Naive thymus-derived CD8-positive, alpha-beta T cell (primary cell): ENCODE measurements at regions not wholly inside any gene's neighbourhood (a gene's known extent, or its start where the extent isn't known, plus 50 kb on each side); places are given as distances from the start of the nearest gene placed in this dataset.
"Not testable (repeated sequence)": the region's sequence is repeated elsewhere in the genome, so short reads cannot be mapped to it uniquely, and the experiment has no call there.

ENCODE experiments used
- ATAC-seq, 2 donors: fragments of 150-1000 bp; cut with Tn5 transposase in 1 of 2; sonication (Bioruptor Pico), chemical (Tn5 transposase) in 1 of 2; 1 replicate in 1 of 2; 2 replicates in 1 of 2; pipeline ENCODE4 v1.10.0; 2021; ENCODE audit warnings: mild to moderate bottlenecking in 2 of 2, moderate library complexity in 2 of 2
- POLR2A ChIA-PET: fragments of 350-600 bp; sonication (Branson Sonifier 250); formaldehyde crosslinking; loops from one replicate; lab custom pipeline; 2021; ENCODE audit warnings: antibody characterized with exemption; lab: Charles Lee
- DNase-seq, 10 donors: peaks; one replicate each; pipeline versions ENCODE4 v3.0.0 to v3.0.0-alpha.2; 2020 to 2022
- H3K27ac Mint-ChIP-seq, 10 donors: one replicate each; pipeline ENCODE4 v1.8.0; 2020 to 2022; ENCODE audit warnings: mild to moderate bottlenecking in 10 of 10, mixed read lengths in 10 of 10, moderate library complexity in 4 of 10, inconsistent platforms in 1 of 10
- H3K27me3 Mint-ChIP-seq, 5 donors: one replicate each; pipeline ENCODE4 v1.8.0; 2021 to 2022; ENCODE audit warnings: mixed read lengths in 5 of 5
- H3K36me3 Mint-ChIP-seq, 3 donors: one replicate each; pipeline ENCODE4 v1.8.0; 2020 to 2022; ENCODE audit warnings: mixed read lengths in 3 of 3, mild to moderate bottlenecking in 2 of 3, inconsistent platforms in 1 of 3
- H3K4me1 Mint-ChIP-seq, 4 donors: one replicate each; pipeline ENCODE4 v1.8.0; 2021 to 2022; ENCODE audit warnings: mixed read lengths in 4 of 4
- H3K4me3 Mint-ChIP-seq, 10 donors: one replicate each; pipeline ENCODE4 v1.8.0; 2020 to 2022; ENCODE audit warnings: mild to moderate bottlenecking in 10 of 10, mixed read lengths in 10 of 10, moderate library complexity in 6 of 10, inconsistent platforms in 1 of 10
- H3K9me3 Mint-ChIP-seq, 9 donors: one replicate each; pipeline ENCODE4 v1.8.0; 2020 to 2022; ENCODE audit warnings: mixed read lengths in 9 of 9, mild to moderate bottlenecking in 3 of 9, inconsistent platforms in 1 of 9, moderate library complexity in 1 of 9

- H3K27ac Mint-ChIP-seq, DNase-seq, POLR2A ChIA-PET, H3K4me3 Mint-ChIP-seq, H3K27me3 Mint-ChIP-seq, H3K4me1 Mint-ChIP-seq, ATAC-seq: not testable (repeated sequence)
- Mint-ChIP-seq H3K36me3 (peaks cover 6 to 32% (median 9%) of the 10 kb centered on the region in 3 donors), H3K9me3 (peaks cover 0 to 15% (median 5%) of the 10 kb centered on the region in 9 donors)
Observed at GRCh38 chr21:28677096-28677495, 315.6 kb downstream of the LTN1 start.

- POLR2A ChIA-PET, result no interaction called here
- H3K4me1 Mint-ChIP-seq, result no peaks in the 10 kb centered on the region
- H3K36me3 Mint-ChIP-seq, result peaks cover 12 to 39% (median 16%) of the 10 kb centered on the region in 3 donors
- peaks cover 0 to 17% (median 6%) of the 10 kb centered on the region in 9 donors for H3K9me3 Mint-ChIP-seq
- H3K27me3 Mint-ChIP-seq, result no peaks in the 10 kb centered on the region
- ATAC-seq (no peak), DNase-seq (no peak)
- no peak overlapping the region for H3K4me3 Mint-ChIP-seq
- H3K27ac Mint-ChIP-seq, result no peak overlapping the region
Observed at GRCh38 chr21:28675331-28676041, 317.2 kb downstream of the LTN1 start.

GRCh38 chr21:28674763-28675162, 317.9 kb downstream of the LTN1 start:
- H3K27me3 Mint-ChIP-seq, result no peaks in the 10 kb centered on the region
- H3K9me3 Mint-ChIP-seq, result peaks cover 0 to 14% (median 7%) of the 10 kb centered on the region in 9 donors
- POLR2A ChIA-PET, result no interaction called here
- H3K27ac Mint-ChIP-seq, result no peak overlapping the region
- H3K4me3 Mint-ChIP-seq, result no peak overlapping the region
- H3K36me3 Mint-ChIP-seq, result peaks cover 15 to 39% (median 16%) of the 10 kb centered on the region in 3 donors
- no peaks in the 10 kb centered on the region for H3K4me1 Mint-ChIP-seq
- no peak for DNase-seq
- no peak for ATAC-seq

GRCh38 chr21:28671549-28672195, 321.0 kb downstream of the LTN1 start:
- Mint-ChIP-seq H3K36me3 (peaks cover 14 to 43% (median 27%) of the 10 kb centered on the region in 3 donors), H3K4me3 (no peak overlapping the region), H3K27me3 (no peaks in the 10 kb centered on the region), H3K27ac (no peak overlapping the region), H3K4me1 (peaks cover 0 to 5% (median 4%) of the 10 kb centered on the region in 4 donors), H3K9me3 (peaks cover 0 to 11% (median 0%) of the 10 kb centered on the region in 9 donors)
- ATAC-seq (no peak), DNase-seq (no peak)
- POLR2A ChIA-PET, result no interaction called here

- DNase-seq, result no peak
- Mint-ChIP-seq H3K4me1 (peaks cover 0 to 5% (median 4%) of the 10 kb centered on the region in 4 donors), H3K36me3 (peaks cover 12 to 34% (median 22%) of the 10 kb centered on the region in 3 donors), H3K4me3 (no peak overlapping the region), H3K27ac (no peak overlapping the region), H3K9me3 (peaks cover 0 to 10% (median 0%) of the 10 kb centered on the region in 9 donors), H3K27me3 (no peaks in the 10 kb centered on the region)
- POLR2A ChIA-PET, result no interaction called here
- no peak for ATAC-seq
Observed at GRCh38 chr21:28669971-28670653, 322.6 kb downstream of the LTN1 start.

GRCh38 chr21:28669321-28669720, 323.4 kb downstream of the LTN1 start:
- Mint-ChIP-seq H3K27me3 (no peaks in the 10 kb centered on the region), H3K9me3 (peaks cover 0 to 10% (median 0%) of the 10 kb centered on the region in 9 donors), H3K4me3 (no peak overlapping the region), H3K27ac (no peak overlapping the region), H3K4me1 (peaks cover 0 to 5% (median 4%) of the 10 kb centered on the region in 4 donors), H3K36me3 (peaks cover 11 to 30% (median 21%) of the 10 kb centered on the region in 3 donors)
- no peak for DNase-seq
- no peak for ATAC-seq
- POLR2A ChIA-PET, result no interaction called here

- DNase-seq (no peak), ATAC-seq (no peak)
- Mint-ChIP-seq H3K27ac (no peak overlapping the region), H3K4me3 (no peak overlapping the region), H3K4me1 (peaks cover 0 to 3% (median 0%) of the 10 kb centered on the region in 4 donors), H3K36me3 (peaks cover 0 to 11% (median 5%) of the 10 kb centered on the region in 3 donors), H3K27me3 (no peaks in the 10 kb centered on the region), H3K9me3 (peaks cover 0 to 4% (median 0%) of the 10 kb centered on the region in 9 donors)
- POLR2A ChIA-PET, result no interaction called here
Observed at GRCh38 chr21:28663754-28664153, 328.9 kb downstream of the LTN1 start.

GRCh38 chr21:28663111-28663693, 329.5 kb downstream of the LTN1 start:
- H3K4me3 Mint-ChIP-seq, result no peak overlapping the region
- POLR2A ChIA-PET, result no interaction called here
- H3K27me3 Mint-ChIP-seq, result no peaks in the 10 kb centered on the region
- peaks cover 0 to 4% (median 0%) of the 10 kb centered on the region in 9 donors for H3K9me3 Mint-ChIP-seq
- DNase-seq (no peak), ATAC-seq (no peak)
- H3K4me1 Mint-ChIP-seq, result no peaks in the 10 kb centered on the region
- peaks cover 0 to 10% (median 0%) of the 10 kb centered on the region in 3 donors for H3K36me3 Mint-ChIP-seq
- no peak overlapping the region for H3K27ac Mint-ChIP-seq

- DNase-seq (no peak), ATAC-seq (no peak)
- Mint-ChIP-seq H3K4me1 (peaks cover 2 to 7% (median 5%) of the 10 kb centered on the region in 4 donors), H3K27ac (no peak overlapping the region), H3K4me3 (no peak overlapping the region), H3K36me3 (peaks cover 0 to 6% (median 0%) of the 10 kb centered on the region in 3 donors), H3K27me3 (no peaks in the 10 kb centered on the region), H3K9me3 (peaks cover 0 to 3% (median 0%) of the 10 kb centered on the region in 9 donors)
- POLR2A ChIA-PET, result no interaction called here
Observed at GRCh38 chr21:28657566-28657965, 335.1 kb downstream of the LTN1 start.

GRCh38 chr21:28655471-28655870, 337.2 kb downstream of the LTN1 start:
- DNase-seq (no peak), ATAC-seq (no peak)
- Mint-ChIP-seq H3K4me1 (peaks cover 2 to 7% (median 5%) of the 10 kb centered on the region in 4 donors), H3K27me3 (no peaks in the 10 kb centered on the region), H3K27ac (no peak overlapping the region), H3K36me3 (peaks cover 0 to 6% (median 0%) of the 10 kb centered on the region in 3 donors), H3K9me3 (peaks cover 0 to 3% (median 0%) of the 10 kb centered on the region in 9 donors), H3K4me3 (no peak overlapping the region)
- POLR2A ChIA-PET, result no interaction called here

- peaks cover 0 to 3% (median 0%) of the 10 kb centered on the region in 9 donors for H3K9me3 Mint-ChIP-seq
- POLR2A ChIA-PET, result no interaction called here
- H3K4me1 Mint-ChIP-seq, result peaks cover 2 to 7% (median 5%) of the 10 kb centered on the region in 4 donors
- H3K27ac Mint-ChIP-seq, result no peak overlapping the region
- ATAC-seq, result no peak
- no peak for DNase-seq
- peaks cover 0 to 6% (median 0%) of the 10 kb centered on the region in 3 donors for H3K36me3 Mint-ChIP-seq
- H3K27me3 Mint-ChIP-seq, result no peaks in the 10 kb centered on the region
- H3K4me3 Mint-ChIP-seq, result no peak overlapping the region
Observed at GRCh38 chr21:28654406-28654805, 338.3 kb downstream of the LTN1 start.

GRCh38 chr21:28644762-28645161, 347.9 kb downstream of the LTN1 start:
- peaks cover 2 to 22% (median 5%) of the 10 kb centered on the region in 3 donors for H3K36me3 Mint-ChIP-seq
- ATAC-seq, result no peak

More at GRCh38 chr21:28644762-28645161, 347.9 kb downstream of the LTN1 start:
- Mint-ChIP-seq H3K27ac (no peak overlapping the region), H3K4me1 (no peaks in the 10 kb centered on the region), H3K4me3 (no peak overlapping the region), H3K9me3 (peaks cover 0 to 7% (median 0%) of the 10 kb centered on the region in 9 donors), H3K27me3 (no peaks in the 10 kb centered on the region)
- POLR2A ChIA-PET, result no interaction called here
- DNase-seq, result no peak
